ENCODE measurements at regions not wholly inside any gene's neighbourhood (a gene's known extent, or its start where the extent isn't known, plus 50 kb on each side); places are given as distances from the start of the nearest gene placed in this dataset.

DNA sequence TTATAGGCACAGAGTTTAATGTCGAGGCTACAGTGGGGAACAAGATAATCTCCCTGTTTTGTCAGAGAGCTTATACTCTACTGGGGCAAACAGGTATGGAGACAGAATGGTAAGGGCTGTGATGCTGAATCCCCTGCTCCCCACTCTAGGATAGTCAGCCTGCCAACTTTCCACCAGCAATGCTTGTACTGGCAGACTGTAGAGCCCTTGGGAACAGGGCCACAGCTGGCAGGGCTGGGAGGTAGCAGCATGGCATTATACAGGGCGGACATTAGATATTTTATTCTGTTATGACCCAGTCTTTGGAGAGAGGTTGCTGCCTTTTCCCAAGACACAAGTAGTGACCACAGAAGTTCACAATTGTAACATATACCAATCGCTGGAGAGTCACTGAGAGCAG lies 91.2 kb downstream of the ARRDC4 start:
- TF ChIP-seq, protein P1, sequence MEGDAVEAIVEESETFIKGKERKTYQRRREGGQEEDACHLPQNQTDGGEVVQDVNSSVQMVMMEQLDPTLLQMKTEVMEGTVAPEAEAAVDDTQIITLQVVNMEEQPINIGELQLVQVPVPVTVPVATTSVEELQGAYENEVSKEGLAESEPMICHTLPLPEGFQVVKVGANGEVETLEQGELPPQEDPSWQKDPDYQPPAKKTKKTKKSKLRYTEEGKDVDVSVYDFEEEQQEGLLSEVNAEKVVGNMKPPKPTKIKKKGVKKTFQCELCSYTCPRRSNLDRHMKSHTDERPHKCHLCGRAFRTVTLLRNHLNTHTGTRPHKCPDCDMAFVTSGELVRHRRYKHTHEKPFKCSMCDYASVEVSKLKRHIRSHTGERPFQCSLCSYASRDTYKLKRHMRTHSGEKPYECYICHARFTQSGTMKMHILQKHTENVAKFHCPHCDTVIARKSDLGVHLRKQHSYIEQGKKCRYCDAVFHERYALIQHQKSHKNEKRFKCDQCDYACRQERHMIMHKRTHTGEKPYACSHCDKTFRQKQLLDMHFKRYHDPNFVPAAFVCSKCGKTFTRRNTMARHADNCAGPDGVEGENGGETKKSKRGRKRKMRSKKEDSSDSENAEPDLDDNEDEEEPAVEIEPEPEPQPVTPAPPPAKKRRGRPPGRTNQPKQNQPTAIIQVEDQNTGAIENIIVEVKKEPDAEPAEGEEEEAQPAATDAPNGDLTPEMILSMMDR (IDR thresholded peaks at IDR 0.05): no peak
- TF ChIP-seq EZH2 (IDR thresholded peaks at IDR 0.05; ENCODE audit: borderline replicate concordance, insufficient read depth, low read depth, low read length, poor library complexity, severe bottlenecking): no peak
